A549 (cell line): ENCODE measurements at regions not wholly inside any gene's neighbourhood (a gene's known extent, or its start where the extent isn't known, plus 50 kb on each side); places are given as distances from the start of the nearest gene placed in this dataset.

Experiments used
- CHD2 ChIP-seq: fragments of 150-350 bp; IDR thresholded peaks from 2 replicates; pipeline ENCODE4 v1.6.1; 2014; ENCODE audit warnings: low read length; ENCODE audit not compliant: partially characterized antibody
- CTCF ChIP-seq: fragments of >200 bp; sonication (Bioruptor Twin); formaldehyde crosslinking; IDR thresholded peaks from 3 replicates; pipeline ENCODE4 v1.5.1; 2016
- HDAC2 ChIP-seq: fragments of 200-600 bp; sonication (generic); IDR thresholded peaks from 2 replicates; pipeline ENCODE4 v1.6.1; 2016
- MAX ChIP-seq: IDR thresholded peaks from 2 replicates; pipeline ENCODE4 v1.6.1; 2012

- no peak for TF ChIP-seq MAX
- no peak for TF ChIP-seq HDAC2
- TF ChIP-seq CHD2, result no peak
- no peak for TF ChIP-seq CTCF
These were observed 461.6 kb downstream of the PREX1 start for GRCh38 chr20:48366230-48366629.
